GM12864 (cell line): ENCODE measurements at regions not wholly inside any gene's neighbourhood (a gene's known extent, or its start where the extent isn't known, plus 50 kb on each side); places are given as distances from the start of the nearest gene placed in this dataset.

Source experiments
- DNase-seq: peaks from one replicate; pipeline ENCODE4 v3.0.0-alpha.2; 2011; ENCODE audit warnings: low read depth
- H3K4me3 ChIP-seq: 2 replicates; pipeline ENCODE4 v1.5.1; 2011; ENCODE audit warnings: mild to moderate bottlenecking, low read depth, low read length, control low read depth
- CTCF ChIP-seq: IDR thresholded peaks from 2 replicates; pipeline ENCODE4 v1.5.1; 2011; ENCODE audit warnings: low read depth, mild to moderate bottlenecking, moderate library complexity, low read length, control low read depth, inconsistent platforms; ENCODE audit errors: missing control alignments

- H3K4me3 ChIP-seq, result peak overlapping the region; percentile 15
- DNase-seq, result no peak
- TF ChIP-seq CTCF, result no peak
These were observed 126.8 kb upstream of the MAX start for GRCh38 chr14:65228956-65229747.

GRCh38 chr14:65229748-65230728, 127.7 kb upstream of the MAX start:
- peak overlapping the region; percentile 15 for H3K4me3 ChIP-seq
- DNase-seq, result no peak
- no peak for TF ChIP-seq CTCF

- DNase-seq, result no peak
- no peak overlapping the region for H3K4me3 ChIP-seq
- TF ChIP-seq CTCF, result no peak
These were observed 129.1 kb upstream of the MAX start for GRCh38 chr14:65231286-65231980.

GRCh38 chr14:65234752-65235361, 132.5 kb upstream of the MAX start:
- TF ChIP-seq CTCF, result no peak
- DNase-seq, result no peak
- no peak overlapping the region for H3K4me3 ChIP-seq

- DNase-seq, result no peak
- H3K4me3 ChIP-seq, result no peak overlapping the region
- TF ChIP-seq CTCF, result no peak
These were observed 134.9 kb upstream of the MAX start for GRCh38 chr14:65237023-65237814.

- DNase-seq, result no peak
- no peak for TF ChIP-seq CTCF
- H3K4me3 ChIP-seq, result no peak overlapping the region
These were observed 135.6 kb upstream of the MAX start for GRCh38 chr14:65237941-65238340.
